ENCODE measurements at regions not wholly inside any gene's neighbourhood (a gene's known extent, or its start where the extent isn't known, plus 50 kb on each side); places are given as distances from the start of the nearest gene placed in this dataset.

DNA sequence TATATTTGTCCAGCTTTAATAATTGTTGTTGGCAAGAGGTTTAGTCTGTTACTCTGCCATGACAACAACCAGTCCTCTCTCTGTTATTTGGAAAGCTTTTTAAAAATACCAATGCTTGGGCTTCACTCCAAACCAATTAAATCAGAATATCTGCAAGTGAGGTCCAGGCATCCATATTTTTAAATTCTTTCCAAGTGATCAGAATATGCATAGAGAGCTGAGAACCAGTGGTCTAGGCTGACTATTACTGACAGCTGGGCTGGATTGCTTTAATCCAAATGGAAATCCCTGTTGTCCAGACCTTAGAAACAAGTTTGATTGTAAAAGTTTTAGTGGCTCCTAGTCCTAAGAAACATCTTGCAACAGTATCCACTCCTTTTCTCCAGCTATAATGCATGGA is 1059.7 kb upstream of the ACVR2A start:
- Histone ChIP-seq H3K4me3 (ENCODE audit: low read length) (no peak overlapping the region), H3K9me3 (replicated peaks; ENCODE audit: control insufficient read depth, low read depth, low read length) (no peaks in the 10 kb centered on the region), H3K4me1 (ENCODE audit: control insufficient read depth, insufficient read depth, low read length) (peaks cover 2% of the 10 kb centered on the region), H3K36me3 (ENCODE audit: control insufficient read depth, insufficient read depth, low read length) (no peaks in the 10 kb centered on the region), H3K27ac (ENCODE audit: low read length) (no peak overlapping the region), H3K27me3 (ENCODE audit: control insufficient read depth, insufficient read depth, low read length) (no peaks in the 10 kb centered on the region)
- DNase-seq: no peak

DNA sequence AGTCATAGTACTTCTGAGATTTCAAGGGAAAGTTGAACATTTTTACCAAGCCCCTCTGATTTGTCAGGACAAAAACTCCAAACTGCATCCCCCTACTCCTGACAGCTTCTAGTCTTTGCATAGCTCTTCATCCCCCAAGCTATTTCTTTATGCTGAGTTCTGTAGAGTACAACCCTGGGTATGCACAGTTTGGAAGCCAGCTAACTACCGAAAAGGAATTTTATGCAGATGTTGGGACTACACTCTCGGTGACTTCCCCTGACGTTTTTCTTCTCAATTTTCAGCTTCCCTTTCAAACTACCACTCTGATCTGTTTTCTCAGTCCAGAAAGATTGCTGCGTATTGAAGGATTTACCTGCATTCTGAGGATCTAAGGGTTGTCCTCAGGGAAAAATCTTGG is 1060.2 kb upstream of the ACVR2A start:
- H3K27me3 ChIP-seq (ENCODE audit: control insufficient read depth, insufficient read depth, low read length): no peaks in the 10 kb centered on the region
- no peak overlapping the region for H3K4me3 ChIP-seq (ENCODE audit: low read length)
- peaks cover 2% of the 10 kb centered on the region for H3K4me1 ChIP-seq (ENCODE audit: control insufficient read depth, insufficient read depth, low read length)
- no peaks in the 10 kb centered on the region for H3K36me3 ChIP-seq (ENCODE audit: control insufficient read depth, insufficient read depth, low read length)
- WGBS (ENCODE audit: insufficient coverage): no CpG with 5 or more reads among the region's 4 CpGs
- DNase-seq: no peak
- no peak overlapping the region for H3K27ac ChIP-seq (ENCODE audit: low read length)
- no peaks in the 10 kb centered on the region for H3K9me3 ChIP-seq (replicated peaks; ENCODE audit: control insufficient read depth, low read depth, low read length)

DNA sequence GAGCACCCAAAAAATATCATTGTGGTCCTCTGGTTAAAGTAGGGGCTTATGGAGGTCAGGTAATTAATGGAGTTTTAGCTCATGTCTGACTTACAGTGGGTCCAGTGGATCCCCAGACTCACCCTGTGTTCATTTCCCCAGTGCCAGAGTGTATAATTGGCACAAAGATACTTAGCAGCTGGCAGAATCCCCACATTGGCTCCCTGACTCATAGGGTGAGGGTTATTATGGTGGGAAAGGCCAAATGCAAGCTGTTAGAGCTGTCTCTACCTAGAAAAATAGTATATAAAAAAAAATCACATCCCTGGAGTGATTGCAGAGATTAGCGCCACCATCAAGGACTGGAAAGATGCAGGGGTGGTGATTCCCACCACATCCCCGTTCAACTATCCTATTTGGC is 1067.6 kb upstream of the ACVR2A start:
- no peaks in the 10 kb centered on the region for H3K36me3 ChIP-seq (ENCODE audit: control insufficient read depth, insufficient read depth, low read length)
- no peak overlapping the region for H3K27ac ChIP-seq (ENCODE audit: low read length)
- DNase-seq: no peak
- 80% methylated on average over 1 of the region's 2 CpGs for WGBS (ENCODE audit: insufficient coverage)
- H3K4me3 ChIP-seq (ENCODE audit: low read length): no peak overlapping the region
- H3K4me1 ChIP-seq (ENCODE audit: control insufficient read depth, insufficient read depth, low read length): no peaks in the 10 kb centered on the region
- H3K27me3 ChIP-seq (ENCODE audit: control insufficient read depth, insufficient read depth, low read length): no peaks in the 10 kb centered on the region
- H3K9me3 ChIP-seq (replicated peaks; ENCODE audit: control insufficient read depth, low read depth, low read length): no peaks in the 10 kb centered on the region

DNA sequence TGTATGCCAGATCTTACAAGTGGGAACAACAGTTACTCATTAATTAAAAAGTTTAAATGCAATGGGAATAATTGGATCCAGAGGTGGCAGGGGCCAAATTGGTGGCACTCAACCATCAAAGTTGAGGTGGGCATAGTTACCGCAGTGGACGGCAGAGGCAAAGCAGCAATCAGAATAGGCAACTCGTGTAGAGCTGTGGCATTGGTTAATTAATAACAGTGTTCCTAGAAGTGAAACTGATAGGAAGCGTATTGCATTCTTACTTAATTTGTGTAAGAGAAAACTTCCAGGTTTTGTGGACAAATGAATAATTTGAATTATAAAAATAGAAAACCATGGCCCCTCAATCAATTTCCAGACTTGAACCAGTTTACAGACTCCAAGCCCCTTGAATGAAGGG is 1068.2 kb upstream of the ACVR2A start:
- no peak for DNase-seq
- Histone ChIP-seq H3K9me3 (replicated peaks; ENCODE audit: control insufficient read depth, low read depth, low read length) (no peaks in the 10 kb centered on the region), H3K27me3 (ENCODE audit: control insufficient read depth, insufficient read depth, low read length) (no peaks in the 10 kb centered on the region), H3K4me3 (ENCODE audit: low read length) (no peak overlapping the region), H3K4me1 (ENCODE audit: control insufficient read depth, insufficient read depth, low read length) (no peaks in the 10 kb centered on the region), H3K36me3 (ENCODE audit: control insufficient read depth, insufficient read depth, low read length) (no peaks in the 10 kb centered on the region), H3K27ac (ENCODE audit: low read length) (no peak overlapping the region)
- 88% methylated on average over 3 of the region's 4 CpGs for WGBS (ENCODE audit: insufficient coverage)

DNA sequence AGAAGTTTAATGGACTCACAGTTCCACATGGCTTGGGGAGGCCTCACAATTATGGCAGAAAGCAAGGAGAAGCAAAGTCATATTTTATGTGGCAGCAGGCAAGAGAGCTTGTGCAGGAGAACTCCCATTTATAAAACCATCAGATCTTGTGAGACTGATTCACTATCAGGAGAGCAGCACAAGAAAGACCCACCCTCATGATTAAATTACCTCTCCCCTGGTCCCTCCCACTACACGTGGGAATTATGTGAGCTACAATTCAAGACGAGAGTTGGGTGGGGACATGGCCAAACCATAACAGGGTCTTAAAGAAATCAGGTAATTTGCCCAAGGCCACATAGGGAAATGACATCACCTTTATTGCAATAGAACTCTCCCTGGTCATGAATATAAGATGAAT is 1073.3 kb upstream of the ACVR2A start:
- no peak for DNase-seq
- no CpG with 5 or more reads among the region's 2 CpGs for WGBS (ENCODE audit: insufficient coverage)
- H3K4me1 ChIP-seq (ENCODE audit: control insufficient read depth, insufficient read depth, low read length): no peaks in the 10 kb centered on the region
- H3K27ac ChIP-seq (ENCODE audit: low read length): no peak overlapping the region
- no peaks in the 10 kb centered on the region for H3K27me3 ChIP-seq (ENCODE audit: control insufficient read depth, insufficient read depth, low read length)
- H3K9me3 ChIP-seq (replicated peaks; ENCODE audit: control insufficient read depth, low read depth, low read length): no peaks in the 10 kb centered on the region
- no peaks in the 10 kb centered on the region for H3K36me3 ChIP-seq (ENCODE audit: control insufficient read depth, insufficient read depth, low read length)
- no peak overlapping the region for H3K4me3 ChIP-seq (ENCODE audit: low read length)

DNA sequence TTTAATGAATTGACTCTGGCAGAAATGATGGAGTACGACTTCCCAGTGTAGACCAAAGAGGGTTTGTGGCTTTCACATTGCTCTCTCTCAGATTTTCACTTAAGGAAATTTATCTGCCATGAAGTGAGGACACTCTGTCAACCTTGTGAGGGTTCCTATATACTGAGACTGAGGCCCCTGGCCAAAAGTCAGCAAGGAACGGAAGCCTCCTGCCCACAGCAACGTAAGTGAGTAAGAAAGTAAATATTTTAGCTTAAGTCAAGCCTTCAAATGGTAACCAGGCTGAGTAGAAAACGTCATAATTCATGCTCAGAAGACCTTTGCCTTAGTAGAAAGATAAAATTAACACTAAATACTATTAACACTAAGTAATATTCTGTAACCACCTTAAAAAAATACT is 1080.5 kb upstream of the ACVR2A start:
- 83% methylated on average over 1 of the region's 4 CpGs for WGBS (ENCODE audit: insufficient coverage)

DNA sequence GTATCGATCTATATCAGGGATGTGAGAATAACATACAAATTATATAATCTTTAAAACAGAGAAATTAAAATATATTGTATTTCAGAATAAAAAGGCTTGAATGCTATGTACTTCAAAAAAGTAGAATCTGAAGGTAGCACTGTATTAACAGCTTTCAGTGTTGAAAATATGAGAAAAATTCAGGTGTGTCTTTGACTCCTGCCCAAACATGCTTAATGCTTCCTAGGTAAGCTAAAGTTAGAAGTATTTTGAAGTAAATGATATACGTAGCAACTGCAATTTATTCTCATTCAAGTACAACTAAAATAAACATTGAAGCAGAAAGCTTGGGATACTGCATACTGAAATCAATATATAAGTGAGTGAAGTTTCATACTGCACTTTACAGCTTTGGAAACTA is 1082.0 kb upstream of the ACVR2A start:
- no peaks in the 10 kb centered on the region for H3K27me3 ChIP-seq (ENCODE audit: control insufficient read depth, insufficient read depth, low read length)
- WGBS (ENCODE audit: insufficient coverage): no CpG with 5 or more reads among the region's 2 CpGs
- H3K27ac ChIP-seq (ENCODE audit: low read length): no peak overlapping the region
- H3K36me3 ChIP-seq (ENCODE audit: control insufficient read depth, insufficient read depth, low read length): no peaks in the 10 kb centered on the region
- H3K4me1 ChIP-seq (ENCODE audit: control insufficient read depth, insufficient read depth, low read length): no peaks in the 10 kb centered on the region
- H3K4me3 ChIP-seq (ENCODE audit: low read length): no peak overlapping the region
- no peaks in the 10 kb centered on the region for H3K9me3 ChIP-seq (replicated peaks; ENCODE audit: control insufficient read depth, low read depth, low read length)
- DNase-seq: no peak

More for the DNA sequence above, 1080.5 kb upstream of the ACVR2A start:
- no peaks in the 10 kb centered on the region for H3K27me3 ChIP-seq (ENCODE audit: control insufficient read depth, insufficient read depth, low read length)
- H3K9me3 ChIP-seq (replicated peaks; ENCODE audit: control insufficient read depth, low read depth, low read length): no peaks in the 10 kb centered on the region
- H3K36me3 ChIP-seq (ENCODE audit: control insufficient read depth, insufficient read depth, low read length): no peaks in the 10 kb centered on the region
- H3K27ac ChIP-seq (ENCODE audit: low read length): no peak overlapping the region
- no peak overlapping the region for H3K4me3 ChIP-seq (ENCODE audit: low read length)
- H3K4me1 ChIP-seq (ENCODE audit: control insufficient read depth, insufficient read depth, low read length): no peaks in the 10 kb centered on the region
- DNase-seq: no peak

DNA sequence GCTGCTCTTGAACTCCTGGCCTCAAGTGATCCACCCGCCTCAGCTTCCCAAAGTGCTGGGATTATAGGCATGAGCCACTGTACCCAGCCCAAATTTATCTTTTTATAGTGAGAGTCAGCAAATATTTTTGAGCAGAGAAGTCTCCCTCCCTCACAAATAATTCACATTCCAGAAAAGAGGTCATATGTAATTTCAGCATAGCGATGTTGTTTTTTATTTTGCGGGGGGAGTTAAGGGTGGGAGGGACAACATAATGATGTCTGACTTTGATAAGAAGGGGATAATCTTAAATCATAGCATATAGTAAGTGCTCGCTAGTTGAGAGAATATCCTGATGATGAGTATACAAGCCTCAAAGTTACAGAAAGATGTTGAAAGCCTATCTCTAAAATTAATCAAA is 1090.2 kb upstream of the ACVR2A start:
- no peak for DNase-seq
- Histone ChIP-seq H3K4me3 (ENCODE audit: low read length) (no peak overlapping the region), H3K9me3 (replicated peaks; ENCODE audit: control insufficient read depth, low read depth, low read length) (no peaks in the 10 kb centered on the region), H3K27me3 (ENCODE audit: control insufficient read depth, insufficient read depth, low read length) (no peaks in the 10 kb centered on the region), H3K27ac (ENCODE audit: low read length) (no peak overlapping the region), H3K36me3 (ENCODE audit: control insufficient read depth, insufficient read depth, low read length) (no peaks in the 10 kb centered on the region), H3K4me1 (ENCODE audit: control insufficient read depth, insufficient read depth, low read length) (no peaks in the 10 kb centered on the region)
- WGBS (ENCODE audit: insufficient coverage): no CpG with 5 or more reads among the region's 4 CpGs

DNA sequence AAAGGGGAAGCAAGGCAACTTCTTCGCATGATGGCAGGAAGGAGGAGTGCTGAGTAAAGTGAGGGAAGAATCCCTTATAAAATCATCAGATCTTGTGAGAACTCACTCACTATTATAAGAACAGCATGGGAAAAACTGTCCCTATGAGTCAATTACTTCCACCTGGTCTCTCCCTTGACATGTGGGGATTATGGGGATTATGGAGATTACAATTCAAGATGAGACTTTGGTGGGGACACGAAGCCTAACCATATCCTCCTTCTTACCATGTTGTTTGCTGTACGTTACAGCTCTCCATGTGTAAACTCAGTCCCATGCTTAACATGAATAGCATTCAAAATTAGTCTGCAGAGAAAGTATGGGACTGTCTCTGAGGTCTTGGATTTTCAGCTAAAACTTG is 1096.8 kb upstream of the ACVR2A start:
- Histone ChIP-seq H3K9me3 (replicated peaks; ENCODE audit: control insufficient read depth, low read depth, low read length) (no peaks in the 10 kb centered on the region), H3K27me3 (ENCODE audit: control insufficient read depth, insufficient read depth, low read length) (no peaks in the 10 kb centered on the region), H3K36me3 (ENCODE audit: control insufficient read depth, insufficient read depth, low read length) (no peaks in the 10 kb centered on the region), H3K4me1 (ENCODE audit: control insufficient read depth, insufficient read depth, low read length) (no peaks in the 10 kb centered on the region), H3K27ac (ENCODE audit: low read length) (no peak overlapping the region), H3K4me3 (ENCODE audit: low read length) (no peak overlapping the region)
- WGBS (ENCODE audit: insufficient coverage): no CpG with 5 or more reads among the region's 3 CpGs
- no peak for DNase-seq

DNA sequence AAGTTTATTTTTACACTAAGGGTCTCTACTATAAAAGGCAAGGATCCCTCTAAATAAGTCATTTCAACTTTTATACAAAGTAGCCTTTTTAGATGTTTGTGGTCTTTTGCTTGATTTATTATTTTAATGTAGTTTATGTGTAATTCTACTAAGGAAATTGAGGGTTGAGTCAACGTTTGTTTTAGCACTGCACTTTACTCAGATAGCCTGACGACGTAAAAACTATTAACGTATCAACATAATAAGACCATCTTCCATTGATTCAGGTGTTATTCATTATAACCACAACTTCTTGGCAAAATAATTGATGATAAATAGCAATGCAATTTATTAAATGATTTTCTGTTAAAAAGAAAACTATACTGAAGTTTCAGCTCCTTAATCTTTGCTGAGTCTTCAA is 1103.6 kb upstream of the ACVR2A start:
- Histone ChIP-seq H3K9me3 (replicated peaks; ENCODE audit: control insufficient read depth, low read depth, low read length) (no peaks in the 10 kb centered on the region), H3K27me3 (ENCODE audit: control insufficient read depth, insufficient read depth, low read length) (no peaks in the 10 kb centered on the region), H3K4me3 (ENCODE audit: low read length) (no peak overlapping the region), H3K27ac (ENCODE audit: low read length) (no peak overlapping the region), H3K4me1 (ENCODE audit: control insufficient read depth, insufficient read depth, low read length) (no peaks in the 10 kb centered on the region), H3K36me3 (ENCODE audit: control insufficient read depth, insufficient read depth, low read length) (no peaks in the 10 kb centered on the region)
- DNase-seq: no peak
- WGBS (ENCODE audit: insufficient coverage): no CpG with 5 or more reads among the region's 4 CpGs

DNA sequence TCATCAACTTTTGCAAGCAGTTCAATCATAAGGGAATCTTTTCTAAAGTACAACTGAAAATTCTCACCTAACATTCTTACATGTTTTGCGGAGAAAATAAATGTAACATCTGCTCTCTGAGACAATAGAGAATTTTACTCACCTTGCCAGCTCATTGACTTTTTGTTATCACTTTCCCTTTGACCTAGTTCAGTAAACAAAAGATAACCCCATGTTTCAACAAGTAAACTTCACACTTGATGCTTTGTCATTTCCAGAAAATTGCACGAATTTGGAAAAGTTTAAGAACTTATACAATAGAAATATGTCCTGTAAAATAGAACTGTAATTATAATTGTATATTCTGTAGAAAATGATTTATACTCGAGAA is 1110.0 kb upstream of the ACVR2A start:
- H3K9me3 ChIP-seq (replicated peaks; ENCODE audit: control insufficient read depth, low read depth, low read length): no peaks in the 10 kb centered on the region
- H3K4me1 ChIP-seq (ENCODE audit: control insufficient read depth, insufficient read depth, low read length): no peaks in the 10 kb centered on the region
- DNase-seq: no peak
- H3K4me3 ChIP-seq (ENCODE audit: low read length): no peak overlapping the region
- H3K27ac ChIP-seq (ENCODE audit: low read length): no peak overlapping the region
- H3K36me3 ChIP-seq (ENCODE audit: control insufficient read depth, insufficient read depth, low read length): no peaks in the 10 kb centered on the region
- WGBS (ENCODE audit: insufficient coverage): 100% methylated on average over 1 of the region's 3 CpGs
- no peaks in the 10 kb centered on the region for H3K27me3 ChIP-seq (ENCODE audit: control insufficient read depth, insufficient read depth, low read length)

Data from muscle of leg (tissue), 3 donors.